ENCODE measurements at regions not wholly inside any gene's neighbourhood (a gene's known extent, or its start where the extent isn't known, plus 50 kb on each side); places are given as distances from the start of the nearest gene placed in this dataset.

DNA sequence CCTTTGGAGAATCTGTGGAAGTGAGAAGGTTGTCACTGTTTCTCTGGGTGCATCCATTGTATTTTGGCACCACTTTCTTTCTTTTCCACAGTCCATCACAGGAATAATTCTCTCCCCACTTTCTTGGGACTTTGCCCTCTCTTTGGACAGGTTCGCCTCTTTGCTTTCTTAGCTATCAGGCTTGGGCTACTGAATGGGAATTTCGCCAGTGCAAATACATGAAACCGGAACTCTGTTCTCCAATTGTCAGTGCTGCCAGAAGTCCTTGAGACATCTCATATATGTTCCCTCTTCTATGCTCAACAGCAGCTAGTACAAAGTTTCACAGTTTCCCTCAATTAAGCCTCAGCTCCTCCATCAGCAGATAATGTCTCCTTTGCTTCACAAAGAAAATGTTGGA is 76.2 kb downstream of the NABP1 start:
- H3K36me3 ChIP-seq: no peaks in the 10 kb centered on the region
- H3K4me3 ChIP-seq: no peak overlapping the region
- ATAC-seq: no peak
- H3K9me3 ChIP-seq: no peaks in the 10 kb centered on the region
- TF ChIP-seq POLR2A (IDR thresholded peaks at IDR 0.05) (no peak), POLR2AphosphoS5 (IDR thresholded peaks at IDR 0.05) (no peak), EP300 (IDR thresholded peaks at IDR 0.05) (no peak)
- TF ChIP-seq, protein P1, sequence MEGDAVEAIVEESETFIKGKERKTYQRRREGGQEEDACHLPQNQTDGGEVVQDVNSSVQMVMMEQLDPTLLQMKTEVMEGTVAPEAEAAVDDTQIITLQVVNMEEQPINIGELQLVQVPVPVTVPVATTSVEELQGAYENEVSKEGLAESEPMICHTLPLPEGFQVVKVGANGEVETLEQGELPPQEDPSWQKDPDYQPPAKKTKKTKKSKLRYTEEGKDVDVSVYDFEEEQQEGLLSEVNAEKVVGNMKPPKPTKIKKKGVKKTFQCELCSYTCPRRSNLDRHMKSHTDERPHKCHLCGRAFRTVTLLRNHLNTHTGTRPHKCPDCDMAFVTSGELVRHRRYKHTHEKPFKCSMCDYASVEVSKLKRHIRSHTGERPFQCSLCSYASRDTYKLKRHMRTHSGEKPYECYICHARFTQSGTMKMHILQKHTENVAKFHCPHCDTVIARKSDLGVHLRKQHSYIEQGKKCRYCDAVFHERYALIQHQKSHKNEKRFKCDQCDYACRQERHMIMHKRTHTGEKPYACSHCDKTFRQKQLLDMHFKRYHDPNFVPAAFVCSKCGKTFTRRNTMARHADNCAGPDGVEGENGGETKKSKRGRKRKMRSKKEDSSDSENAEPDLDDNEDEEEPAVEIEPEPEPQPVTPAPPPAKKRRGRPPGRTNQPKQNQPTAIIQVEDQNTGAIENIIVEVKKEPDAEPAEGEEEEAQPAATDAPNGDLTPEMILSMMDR (IDR thresholded peaks at IDR 0.05): no peak
- H3K27ac ChIP-seq: no peak overlapping the region
- 67 to 84% methylated on average over 1 to 3 of the region's 3 CpGs for WGBS, 2 donors (ENCODE audit: low coverage in 1 of 2)
- H3K27me3 ChIP-seq: no peaks in the 10 kb centered on the region
- H3K4me1 ChIP-seq: peaks cover 0 to 10% (median 0%) of the 10 kb centered on the region in 3 donors

DNA sequence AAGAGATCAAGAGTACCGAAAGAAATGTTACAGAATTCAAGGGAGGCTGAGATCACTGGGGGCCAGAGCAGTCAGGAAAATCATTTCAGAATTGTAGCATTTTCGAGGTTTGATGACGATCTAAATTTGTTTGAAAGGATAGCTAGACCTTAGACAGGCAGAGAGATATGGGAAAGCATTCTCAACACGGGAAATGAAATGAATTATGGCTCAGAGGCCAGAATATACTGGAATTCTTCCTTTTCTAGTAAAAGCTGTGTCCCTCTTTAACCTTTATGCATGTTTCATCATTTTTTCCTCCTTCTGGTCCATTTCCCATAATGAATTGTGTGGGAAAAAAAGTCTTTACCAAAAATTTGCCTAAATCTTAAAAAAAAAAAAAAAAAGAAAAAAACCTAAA is 78.8 kb downstream of the NABP1 start:
- H3K4me1 ChIP-seq: peaks cover 0 to 10% (median 0%) of the 10 kb centered on the region in 3 donors
- no peaks in the 10 kb centered on the region for H3K27me3 ChIP-seq
- ATAC-seq: no peak
- H3K36me3 ChIP-seq: no peaks in the 10 kb centered on the region
- no peak overlapping the region for H3K27ac ChIP-seq
- H3K4me3 ChIP-seq: no peak overlapping the region
- TF ChIP-seq, protein P1 (IDR thresholded peaks at IDR 0.05): no peak
- TF ChIP-seq EP300 (IDR thresholded peaks at IDR 0.05) (no peak), POLR2A (IDR thresholded peaks at IDR 0.05) (no peak), POLR2AphosphoS5 (IDR thresholded peaks at IDR 0.05) (no peak)
- 34 to 44% methylated on average over 3 to 4 of the region's 4 CpGs for WGBS, 2 donors (ENCODE audit: low coverage in 1 of 2)
- no peaks in the 10 kb centered on the region for H3K9me3 ChIP-seq

DNA sequence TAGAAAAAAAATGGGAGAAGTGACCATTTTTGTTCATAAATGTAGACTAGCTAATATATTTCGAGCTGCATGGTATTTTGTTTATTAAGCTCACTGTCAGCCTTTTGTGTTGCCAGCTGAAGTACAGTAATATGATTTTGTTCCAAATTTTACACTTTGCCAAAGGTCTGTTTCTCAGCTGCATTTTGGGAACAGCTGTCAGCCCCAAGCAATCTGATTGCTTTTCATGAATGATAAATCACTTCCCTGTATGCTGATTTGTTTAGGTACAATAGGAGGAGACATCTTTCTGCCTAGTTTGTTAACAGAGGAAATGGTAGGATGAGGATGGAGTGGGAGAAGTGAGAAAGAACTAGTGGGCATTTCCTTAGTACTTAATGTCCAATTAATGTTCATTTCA is 79.3 kb downstream of the NABP1 start:
- WGBS, 2 donors (ENCODE audit: low coverage in 1 of 2): 14 to 33% methylated on average over 1 of the region's 1 CpG
- Histone ChIP-seq H3K4me3 (no peak overlapping the region), H3K27ac (no peak overlapping the region), H3K4me1 (peaks cover 0 to 10% (median 0%) of the 10 kb centered on the region in 3 donors), H3K9me3 (no peaks in the 10 kb centered on the region), H3K36me3 (no peaks in the 10 kb centered on the region), H3K27me3 (no peaks in the 10 kb centered on the region)
- no peak for TF ChIP-seq POLR2AphosphoS5 (IDR thresholded peaks at IDR 0.05)
- no peak for TF ChIP-seq POLR2A (IDR thresholded peaks at IDR 0.05)
- ATAC-seq: no peak

DNA sequence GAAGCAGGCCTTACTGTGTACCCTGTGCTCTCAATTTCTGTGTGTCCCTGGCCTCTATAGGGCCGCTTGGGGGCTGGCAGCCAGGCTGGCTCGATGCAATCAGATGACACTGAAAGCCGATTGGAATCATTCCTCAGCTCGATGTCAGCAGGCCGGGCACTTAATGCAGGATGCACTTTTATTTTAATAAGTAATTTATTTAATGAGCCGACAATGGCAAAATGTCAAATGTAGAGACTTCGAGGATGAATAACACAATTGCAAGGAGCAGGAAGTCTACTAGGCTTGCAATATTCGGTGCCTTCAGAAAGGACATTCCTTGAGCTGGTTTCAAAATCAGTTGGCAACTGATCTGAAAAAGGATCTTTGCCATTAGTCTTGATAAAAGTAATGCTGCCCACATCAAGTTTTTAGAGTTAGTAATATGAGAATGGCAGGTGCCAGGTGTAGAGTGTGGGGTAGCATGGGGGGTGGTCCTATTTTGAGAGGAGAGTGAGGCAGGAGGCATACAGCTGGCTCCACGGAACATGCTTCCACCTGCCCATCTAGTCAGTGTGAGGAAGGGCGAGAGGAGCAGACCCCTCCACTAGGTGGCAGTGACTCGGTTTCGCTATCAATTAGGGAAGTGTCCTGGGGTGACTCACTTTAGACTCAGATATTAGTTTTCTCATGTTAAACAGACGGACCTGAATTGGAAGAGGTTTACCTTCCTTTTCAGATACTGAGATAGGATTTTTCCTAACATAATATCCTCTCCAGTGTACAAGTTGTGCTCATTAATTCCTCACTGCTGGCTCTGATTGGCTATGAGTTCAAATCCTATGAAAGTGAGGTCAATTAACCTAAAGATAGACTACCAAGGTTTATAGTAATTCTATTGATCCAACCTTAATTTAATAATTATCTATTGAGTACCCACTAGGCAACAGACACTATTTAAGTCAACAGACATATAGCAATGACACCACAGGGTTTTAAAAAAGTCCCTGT is 80.9 kb downstream of the NABP1 start:
- H3K36me3 ChIP-seq: no peaks in the 10 kb centered on the region
- 56 to 80% methylated on average over 9 to 12 of the region's 13 CpGs for WGBS, 2 donors (ENCODE audit: low coverage in 1 of 2)
- H3K9me3 ChIP-seq: no peaks in the 10 kb centered on the region
- TF ChIP-seq, protein P1 (IDR thresholded peaks at IDR 0.05): peak in 1 of 4 experiments; percentile 37
- no peak for TF ChIP-seq EP300 (IDR thresholded peaks at IDR 0.05)
- TF ChIP-seq POLR2A (IDR thresholded peaks at IDR 0.05): no peak
- TF ChIP-seq POLR2AphosphoS5 (IDR thresholded peaks at IDR 0.05): no peak
- H3K27me3 ChIP-seq: no peaks in the 10 kb centered on the region
- no peak overlapping the region for H3K4me3 ChIP-seq
- ATAC-seq: peak; percentile 34
- H3K27ac ChIP-seq: no peak overlapping the region
- H3K4me1 ChIP-seq: peaks cover 0 to 10% (median 0%) of the 10 kb centered on the region in 3 donors

DNA sequence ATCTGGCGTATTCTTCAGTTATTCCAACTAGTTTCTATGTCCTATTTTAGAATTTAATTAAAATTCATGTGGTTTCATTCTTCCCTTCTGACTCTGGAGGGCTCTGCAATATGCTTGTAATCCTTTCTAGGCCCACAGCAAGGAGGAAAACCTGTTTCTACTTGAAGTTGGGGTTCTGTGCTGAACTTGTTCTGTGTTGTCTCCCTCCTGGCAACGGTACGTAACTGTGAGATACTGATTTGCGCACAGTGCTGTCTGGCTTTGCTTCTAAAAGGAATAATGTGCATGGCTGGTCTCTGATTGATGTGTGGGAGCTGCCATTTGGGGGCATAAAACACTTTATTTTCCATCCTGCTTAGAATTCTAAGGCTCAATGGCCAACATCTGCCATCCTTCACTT is 81.7 kb downstream of the NABP1 start:
- Histone ChIP-seq H3K4me3 (no peak overlapping the region), H3K9me3 (no peaks in the 10 kb centered on the region), H3K27ac (no peak overlapping the region), H3K36me3 (no peaks in the 10 kb centered on the region), H3K4me1 (peaks cover 0 to 10% (median 0%) of the 10 kb centered on the region in 3 donors), H3K27me3 (no peaks in the 10 kb centered on the region)
- TF ChIP-seq POLR2AphosphoS5 (IDR thresholded peaks at IDR 0.05) (no peak), POLR2A (IDR thresholded peaks at IDR 0.05) (no peak), EP300 (IDR thresholded peaks at IDR 0.05) (no peak)
- TF ChIP-seq, protein P1 (IDR thresholded peaks at IDR 0.05): no peak
- ATAC-seq: no peak
- 83 to 97% methylated on average over 4 of the region's 4 CpGs for WGBS, 2 donors (ENCODE audit: low coverage in 1 of 2)
